GM12878 (cell line): ENCODE measurements at regions not wholly inside any gene's neighbourhood (a gene's known extent, or its start where the extent isn't known, plus 50 kb on each side); places are given as distances from the start of the nearest gene placed in this dataset.

Experiments used
- ATAC-seq: fragments of 200-7000 bp; cut with Tn5 transposase; 3 replicates; pipeline ENCODE4 v1.9.1; 2020; ENCODE audit warnings: mild to moderate bottlenecking, moderate library complexity
- BruUV-seq: library from RNA; stranded (reverse); fragments of 400-500 nt; replicated peaks from 2 replicates; lab custom pipeline; 2021; lab: Mats Ljungman, UMichigan
- CTCF ChIA-PET: fragments of 300-600 bp; sonication (Branson Sonifier 250); formaldehyde crosslinking; extraction: SDS; loops from one replicate; lab custom pipeline; 2021; ENCODE audit warnings: inconsistent platforms; lab: Yijun Ruan, JAX
- POLR2A ChIA-PET: fragments of 350-600 bp; formaldehyde crosslinking; extraction: SDS; loops from one replicate; lab custom pipeline; 2021; ENCODE audit warnings: inconsistent platforms; lab: Charles Lee
- RAD21 ChIA-PET: fragments of 300-600 bp; sonication (Branson Sonifier 250); formaldehyde crosslinking; loops from one replicate; lab custom pipeline; 2023; ENCODE audit warnings: antibody characterized with exemption; ENCODE audit not compliant: unreplicated experiment; lab: Charles Lee
- SMC1A ChIA-PET: fragments of 300-600 bp; sonication (Branson Sonifier 250); formaldehyde crosslinking; loops from one replicate; lab custom pipeline; 2023; ENCODE audit not compliant: unreplicated experiment, uncharacterized antibody; lab: Charles Lee
- DNase-seq: peaks from one replicate; pipeline ENCODE4 v3.0.0-alpha.2; 2011; ENCODE audit warnings: low read depth, low spot score
- FAIRE-seq: peaks from 3 replicates; lab custom pipeline; 2011; peaks lifted over from hg19 to GRCh38; lab: Jason Lieb, UNC
- H2AFZ ChIP-seq: 2 replicates; pipeline ENCODE4 v1.6.0; 2011; ENCODE audit warnings: low read depth, low read length, control low read depth; ENCODE audit not compliant: control insufficient read depth
- H3K27ac ChIP-seq: 2 replicates; pipeline ENCODE4 v1.5.1; 2011; ENCODE audit warnings: control low read depth; ENCODE audit not compliant: control insufficient read depth, insufficient read depth
- H3K27me3 ChIP-seq, 2 experiments: replicated peaks in 1 of 2; 2 replicates each; pipeline versions ENCODE4 v1.6.0 to v1.6.1; 2011; ENCODE audit warnings: low read length in 1 of 2; ENCODE audit not compliant: control insufficient read depth in 2 of 2, insufficient read depth in 2 of 2
- H3K36me3 ChIP-seq, 2 experiments: 2 replicates each; pipeline ENCODE4 v1.5.1; 2011; ENCODE audit warnings: low read length in 1 of 2; ENCODE audit not compliant: control insufficient read depth in 2 of 2, insufficient read depth in 2 of 2
- H3K4me1 ChIP-seq: 2 replicates; pipeline ENCODE4 v1.6.1; 2011; ENCODE audit warnings: mild to moderate bottlenecking, low read length, moderate library complexity, mixed read lengths; ENCODE audit not compliant: control insufficient read depth, insufficient read depth
- H3K4me2 ChIP-seq: 2 replicates; pipeline ENCODE4 v1.6.0; 2011; ENCODE audit warnings: control low read depth; ENCODE audit not compliant: control insufficient read depth, insufficient read depth
- H3K4me3 ChIP-seq: fragments of 200-600 bp; sonication (generic); 2 replicates; pipeline ENCODE4 v1.5.1; 2016
- H3K79me2 ChIP-seq: 2 replicates; pipeline ENCODE4 v1.6.0; 2011; ENCODE audit warnings: low read length; ENCODE audit not compliant: control insufficient read depth, insufficient read depth
- H3K9ac ChIP-seq: 2 replicates; pipeline ENCODE4 v1.8.0; 2011; ENCODE audit warnings: low read length, control low read depth, mixed read lengths; ENCODE audit not compliant: control insufficient read depth, insufficient read depth
- H3K9me3 ChIP-seq: replicated peaks from 3 replicates; pipeline ENCODE4 v1.5.1; 2011; ENCODE audit warnings: mild to moderate bottlenecking, low read length; ENCODE audit not compliant: control insufficient read depth, insufficient read depth
- H4K20me1 ChIP-seq: 2 replicates; pipeline ENCODE4 v1.6.0; 2011; ENCODE audit not compliant: control insufficient read depth, insufficient read depth
- EP300 ChIP-seq, 2 experiments: fragments of 150-350 bp in 1 of 2; IDR thresholded peaks; 2 replicates each; pipeline ENCODE4 v1.6.1; 2011 to 2012; ENCODE audit warnings: low read depth in 2 of 2, low read length in 2 of 2, borderline replicate concordance in 1 of 2, improper control_type of control experiment in 1 of 2, inconsistent platforms in 1 of 2; ENCODE audit not compliant: control insufficient read depth in 1 of 2
- HCFC1 ChIP-seq: fragments of 150-350 bp; IDR thresholded peaks from 2 replicates; pipeline ENCODE4 v1.6.1; 2014; ENCODE audit warnings: low read length
- RCOR1 ChIP-seq: conservative IDR thresholded peaks from 2 replicates; pipeline ENCODE4 v1.6.1; 2012; ENCODE audit warnings: low read depth, low read length, improper control_type of control experiment
- RELA ChIP-seq: fragments of 450-650 bp; IDR thresholded peaks from 2 replicates; pipeline ENCODE4 v1.8.0; 2014; ENCODE audit warnings: borderline replicate concordance; ENCODE audit not compliant: partially characterized antibody
- SPI1 ChIP-seq: IDR thresholded peaks from 2 replicates; pipeline ENCODE4 v1.6.1; 2011; ENCODE audit warnings: low read depth, mild to moderate bottlenecking, low read length, moderate library complexity, borderline replicate concordance; ENCODE audit not compliant: insufficient read depth
- WGBS: methylation state at CpG from one replicate; pipeline ENCODE4 v1.1.6; 2016; ENCODE audit warnings: low lambda C conversion rate; ENCODE audit not compliant: insufficient replicate concordance, insufficient coverage; ENCODE audit errors: missing lambda C conversion rate; 5-methylcytosine and 5-hydroxymethylcytosine counted together
- in situ Hi-C: fragments of 300-500 bp; cut with MboI; formaldehyde crosslinking; loops from 9 replicates; pipeline ENCODE4 v1.14.3; 2018; ENCODE audit warnings: mixed read lengths
- intact Hi-C: fragments of 100-400 bp; cut with micrococcal nuclease; formaldehyde crosslinking; loops from one replicate; pipeline ENCODE4 v1.14.2; 2022; ENCODE audit not compliant: unreplicated experiment

GRCh38 chr12:38547586-38547985 lies 231.0 kb downstream of the ALG10B start:
- H3K9ac ChIP-seq: no peak overlapping the region
- no peaks in the 10 kb centered on the region for H3K36me3 ChIP-seq
- intact Hi-C loops (loop anchor here (10.0 kb wide), 1 partner anchor 213 kb away; no protein-coding TSS in a partner anchor), in situ Hi-C loops (no loop called here)
- no peak overlapping the region for H3K27ac ChIP-seq
- WGBS: 0% methylated on average over 1 of the region's 1 CpG
- SMC1A ChIA-PET: no interaction called here
- DNase-seq (no peak), ATAC-seq (no peak), FAIRE-seq (no peak)
- H3K4me1 ChIP-seq: no peaks in the 10 kb centered on the region
- H3K27me3 ChIP-seq: no peaks in the 10 kb centered on the region
- no peak overlapping the region for H3K4me2 ChIP-seq
- H3K9me3 ChIP-seq: no peaks in the 10 kb centered on the region
- no peaks in the 10 kb centered on the region for H3K79me2 ChIP-seq
- no peak overlapping the region for H2AFZ ChIP-seq
- no TSS peak for BruUV-seq
- RAD21 ChIA-PET: no interaction called here
- no peaks in the 10 kb centered on the region for H4K20me1 ChIP-seq
- no peak overlapping the region for H3K4me3 ChIP-seq
- POLR2A ChIA-PET: no interaction called here
- no peak for TF ChIP-seq RCOR1
- no peak for TF ChIP-seq SPI1
- CTCF ChIA-PET: no interaction called here

GRCh38 chr12:38555620-38556591 lies 239.3 kb downstream of the ALG10B start:
- no peaks in the 10 kb centered on the region for H3K9me3 ChIP-seq
- no TSS peak for BruUV-seq
- no peak for FAIRE-seq
- H3K4me1 ChIP-seq: no peaks in the 10 kb centered on the region
- in situ Hi-C loops (no loop called here), intact Hi-C loops (no loop called here)
- no peaks in the 10 kb centered on the region for H3K36me3 ChIP-seq
- H3K79me2 ChIP-seq: no peaks in the 10 kb centered on the region
- H3K4me3 ChIP-seq: no peak overlapping the region
- TF ChIP-seq RELA (no peak), EP300 (IDR thresholded peaks at IDR 0.05; ENCODE audit: borderline replicate concordance in 1 of 2, control insufficient read depth in 1 of 2, low read depth in 2 of 2, low read length in 2 of 2) (no peak), SPI1 (0 out of 2 replicates have a peak, but pooled peaks have one; percentile 17), HCFC1 (no peak)
- TF ChIP-seq, all 136 proteins: peak for 1
- POLR2A ChIA-PET: no interaction called here
- RAD21 ChIA-PET: no interaction called here
- H3K27ac ChIP-seq: no peak overlapping the region
- DNase-seq (no peak), ATAC-seq (peak; percentile 52)
- SMC1A ChIA-PET: interaction anchor here (0.6 kb wide), 1 partner anchor 142 kb away, joined by 3 read pairs; no protein-coding TSS in a partner anchor
- CTCF ChIA-PET: interaction anchor here (2.4 kb wide), 1 partner anchor 11 kb away, joined by 9 read pairs; no protein-coding TSS in a partner anchor
- 29% methylated on average over 5 of the region's 5 CpGs for WGBS
- no peak overlapping the region for H3K4me2 ChIP-seq
- H2AFZ ChIP-seq: no peak overlapping the region
- no peaks in the 10 kb centered on the region for H3K27me3 ChIP-seq
- H3K9ac ChIP-seq: no peak overlapping the region
- no peaks in the 10 kb centered on the region for H4K20me1 ChIP-seq
